Gastrocnemius medialis (tissue), 4 donors: ENCODE measurements at regions not wholly inside any gene's neighbourhood (a gene's known extent, or its start where the extent isn't known, plus 50 kb on each side); places are given as distances from the start of the nearest gene placed in this dataset.

Experiments
- ATAC-seq, 2 donors: fragments of 150-250 bp; one replicate each; pipeline ENCODE4 v1.9.1; 2016
- DNase-seq, 2 donors: peaks; one replicate each; pipeline ENCODE4 v3.0.0-alpha.2; 2019
- H3K27ac ChIP-seq, 4 donors: fragments of 200-600 bp; sonication (generic); 1 replicate in 1 of 4; 2 replicates in 3 of 4; pipeline ENCODE4 v1.5.1; 2016 to 2018; ENCODE audit warnings: mild to moderate bottlenecking in 2 of 4, moderate library complexity in 1 of 4
- H3K27me3 ChIP-seq, 3 donors: fragments of 200-600 bp; sonication (generic) in 2 of 3; 1 replicate in 1 of 3; 2 replicates in 2 of 3; pipeline versions ENCODE4 v1.5.1 to v1.6.0; 2016 to 2019; ENCODE audit warnings: mild to moderate bottlenecking in 1 of 3, moderate library complexity in 1 of 3
- H3K36me3 ChIP-seq, 2 donors: fragments of 200-600 bp; sonication (generic) in 1 of 2; one replicate each; pipeline ENCODE4 v1.5.1; 2017 to 2018
- H3K4me1 ChIP-seq, 2 donors: fragments of 200-600 bp; sonication (generic) in 1 of 2; one replicate each; pipeline ENCODE4 v1.5.1; 2016 to 2017; ENCODE audit warnings: mild to moderate bottlenecking in 2 of 2
- H3K4me3 ChIP-seq, 4 donors: fragments of 200-600 bp; sonication (generic) in 3 of 4; 1 replicate in 1 of 4; 2 replicates in 3 of 4; pipeline ENCODE4 v1.5.1; 2016 to 2019; ENCODE audit warnings: mild to moderate bottlenecking in 2 of 4
- H3K9me3 ChIP-seq, 3 donors: fragments of 200-600 bp; sonication (generic) in 2 of 3; 1 replicate in 1 of 3; 2 replicates in 2 of 3; pipeline ENCODE4 v1.5.1; 2016 to 2019
- POLR2A ChIP-seq, 2 donors: fragments of 450-650 bp; IDR thresholded peaks; one replicate each; pipeline ENCODE4 v1.6.1; 2017; ENCODE audit warnings: antibody characterized with exemption in 2 of 2, mild to moderate bottlenecking in 2 of 2, moderate library complexity in 2 of 2
- in situ Hi-C, 4 donors: fragments of 200-750 bp; cut with MboI; loops; one replicate each; pipeline versions ENCODE4 v1.15.0 to v1.8.0; 2017; ENCODE audit warnings: low sequenced_read_pairs in 4 of 4
- intact Hi-C: fragments of 100-400 bp; cut with DNase I; formaldehyde crosslinking; loops from one replicate; pipeline ENCODE4 v1.15.1; 2023; ENCODE audit warnings: low total_unique reads
- TF ChIP-seq, protein P1 (sequence below), 5 experiments: fragments of 450-650 bp in 3 of 5; fragments of 200-600 bp in 2 of 5; sonication (generic) in 2 of 5; IDR thresholded peaks in 4 of 5; conservative IDR thresholded peaks in 1 of 5; 1 replicate in 4 of 5; 2 replicates in 1 of 5; pipeline ENCODE4 v1.5.1; 2016 to 2019; ENCODE audit warnings: antibody characterized with exemption in 5 of 5, mild to moderate bottlenecking in 3 of 5, moderate library complexity in 3 of 5

DNA sequence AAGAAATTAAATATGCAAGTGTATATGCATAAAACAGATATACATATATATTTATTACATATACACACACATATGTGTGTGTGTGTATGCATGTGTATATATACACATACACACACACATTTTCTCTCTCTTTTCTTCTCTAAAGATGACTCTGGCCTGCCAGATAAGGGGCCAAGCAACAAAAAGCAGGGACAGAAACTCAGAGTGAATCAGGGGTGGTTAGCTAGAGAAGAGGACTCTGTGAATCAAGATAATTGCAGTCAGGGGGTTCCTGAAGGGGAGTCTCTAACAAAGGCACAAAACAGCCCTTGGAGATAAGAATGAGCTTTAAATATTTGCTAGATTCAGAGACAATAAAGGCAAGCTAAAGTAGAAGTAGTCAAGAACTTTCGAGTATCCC, 650.5 kb downstream of the UTRN start:
- H3K27me3 ChIP-seq, result no peaks in the 10 kb centered on the region
- no peak overlapping the region for H3K4me3 ChIP-seq
- intact Hi-C loops, result no loop called here
- DNase-seq (no peak), ATAC-seq (no peak)
- no peaks in the 10 kb centered on the region for H3K36me3 ChIP-seq
- TF ChIP-seq, protein P1, sequence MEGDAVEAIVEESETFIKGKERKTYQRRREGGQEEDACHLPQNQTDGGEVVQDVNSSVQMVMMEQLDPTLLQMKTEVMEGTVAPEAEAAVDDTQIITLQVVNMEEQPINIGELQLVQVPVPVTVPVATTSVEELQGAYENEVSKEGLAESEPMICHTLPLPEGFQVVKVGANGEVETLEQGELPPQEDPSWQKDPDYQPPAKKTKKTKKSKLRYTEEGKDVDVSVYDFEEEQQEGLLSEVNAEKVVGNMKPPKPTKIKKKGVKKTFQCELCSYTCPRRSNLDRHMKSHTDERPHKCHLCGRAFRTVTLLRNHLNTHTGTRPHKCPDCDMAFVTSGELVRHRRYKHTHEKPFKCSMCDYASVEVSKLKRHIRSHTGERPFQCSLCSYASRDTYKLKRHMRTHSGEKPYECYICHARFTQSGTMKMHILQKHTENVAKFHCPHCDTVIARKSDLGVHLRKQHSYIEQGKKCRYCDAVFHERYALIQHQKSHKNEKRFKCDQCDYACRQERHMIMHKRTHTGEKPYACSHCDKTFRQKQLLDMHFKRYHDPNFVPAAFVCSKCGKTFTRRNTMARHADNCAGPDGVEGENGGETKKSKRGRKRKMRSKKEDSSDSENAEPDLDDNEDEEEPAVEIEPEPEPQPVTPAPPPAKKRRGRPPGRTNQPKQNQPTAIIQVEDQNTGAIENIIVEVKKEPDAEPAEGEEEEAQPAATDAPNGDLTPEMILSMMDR (IDR thresholded peaks at IDR 0.05 in 4 of 5, conservative IDR thresholded peaks at IDR 0.05 in 1 of 5), result no peak
- no peak for TF ChIP-seq POLR2A (IDR thresholded peaks at IDR 0.05)
- H3K27ac ChIP-seq, result no peak overlapping the region
- no peaks in the 10 kb centered on the region for H3K9me3 ChIP-seq
- no peaks in the 10 kb centered on the region for H3K4me1 ChIP-seq
- in situ Hi-C loops, result loop anchor here in 1 of 4 donors (10.0 kb wide), 1 partner anchor 351 kb away; no protein-coding TSS in a partner anchor

DNA sequence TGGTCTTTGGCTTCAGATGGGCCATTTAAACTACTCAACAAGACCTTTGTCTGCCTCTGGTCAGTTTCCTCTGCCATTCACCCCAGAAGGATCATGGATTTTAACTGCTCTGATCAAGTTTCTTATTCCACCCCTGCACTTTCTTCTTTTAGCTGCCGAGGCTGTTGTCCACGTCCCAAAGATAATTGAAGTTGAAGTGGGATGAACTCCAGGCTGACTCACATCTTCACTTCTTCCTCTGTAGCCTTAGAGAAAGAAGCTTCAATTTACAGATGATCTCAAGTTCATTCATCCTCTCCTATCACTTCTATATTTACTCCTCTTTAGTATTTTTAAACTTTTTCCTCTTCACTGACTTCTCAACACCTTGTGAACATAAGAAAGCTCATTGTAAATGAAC, 651.6 kb downstream of the UTRN start:
- in situ Hi-C loops (loop anchor here in 1 of 4 donors (10.0 kb wide), 1 partner anchor 352 kb away; no protein-coding TSS in a partner anchor), intact Hi-C loops (no loop called here)
- no peaks in the 10 kb centered on the region for H3K27me3 ChIP-seq
- H3K36me3 ChIP-seq, result no peaks in the 10 kb centered on the region
- no peak overlapping the region for H3K27ac ChIP-seq
- ATAC-seq (no peak), DNase-seq (no peak)
- H3K9me3 ChIP-seq, result no peaks in the 10 kb centered on the region
- TF ChIP-seq POLR2A (IDR thresholded peaks at IDR 0.05), result no peak
- TF ChIP-seq, protein P1 (IDR thresholded peaks at IDR 0.05 in 4 of 5, conservative IDR thresholded peaks at IDR 0.05 in 1 of 5), result no peak
- H3K4me1 ChIP-seq, result no peaks in the 10 kb centered on the region
- no peak overlapping the region for H3K4me3 ChIP-seq

DNA sequence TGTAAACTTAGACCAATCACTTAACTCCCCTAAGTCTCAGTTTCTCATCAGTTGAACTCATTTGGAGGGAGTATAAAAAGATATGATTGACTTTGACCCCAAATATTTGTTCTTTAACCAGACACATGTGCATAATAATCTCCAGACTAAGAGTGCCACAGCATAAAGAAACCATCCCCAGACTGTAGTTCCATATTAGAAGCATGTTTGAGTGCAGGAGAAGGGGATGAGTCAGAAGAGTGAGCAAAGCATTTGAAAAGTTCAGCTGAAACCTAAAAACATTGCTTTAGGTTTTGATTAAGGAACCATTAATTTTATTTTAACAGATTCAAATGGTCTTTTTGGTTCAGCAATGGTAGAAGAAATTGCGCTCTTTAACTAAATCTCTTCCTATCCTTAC, 654.8 kb downstream of the UTRN start:
- intact Hi-C loops (no loop called here), in situ Hi-C loops (loop anchor here in 1 of 4 donors (10.0 kb wide), 1 partner anchor 355 kb away; no protein-coding TSS in a partner anchor)
- DNase-seq, result no peak
- ATAC-seq, result no peak
- TF ChIP-seq, protein P1 (IDR thresholded peaks at IDR 0.05 in 4 of 5, conservative IDR thresholded peaks at IDR 0.05 in 1 of 5), result no peak
- TF ChIP-seq POLR2A (IDR thresholded peaks at IDR 0.05), result no peak
- Histone ChIP-seq H3K9me3 (no peaks in the 10 kb centered on the region), H3K36me3 (no peaks in the 10 kb centered on the region), H3K4me3 (no peak overlapping the region), H3K4me1 (no peaks in the 10 kb centered on the region), H3K27ac (no peak overlapping the region), H3K27me3 (no peaks in the 10 kb centered on the region)

DNA sequence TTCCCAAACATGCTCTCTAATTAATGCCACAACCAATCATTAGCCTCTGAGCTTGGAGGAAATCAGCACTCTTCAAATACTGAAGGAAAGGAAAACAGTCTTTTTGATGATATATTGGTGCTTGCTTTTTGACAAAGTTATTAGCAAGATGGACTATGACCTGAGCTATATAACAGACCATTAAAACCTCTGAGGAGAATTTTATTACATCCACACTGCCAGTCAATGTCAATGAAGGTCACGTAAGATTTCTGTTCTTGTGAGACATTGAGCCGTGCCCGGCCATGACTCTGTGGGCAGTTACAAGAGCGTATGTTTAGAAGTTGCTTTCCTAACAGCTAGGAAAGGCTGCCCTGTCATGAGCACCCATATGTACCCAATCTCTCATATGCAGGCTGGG, 659.0 kb downstream of the UTRN start:
- TF ChIP-seq POLR2A (IDR thresholded peaks at IDR 0.05), result no peak
- TF ChIP-seq, protein P1 (IDR thresholded peaks at IDR 0.05 in 4 of 5, conservative IDR thresholded peaks at IDR 0.05 in 1 of 5), result no peak
- Histone ChIP-seq H3K4me1 (no peaks in the 10 kb centered on the region), H3K9me3 (no peaks in the 10 kb centered on the region), H3K27ac (no peak overlapping the region), H3K27me3 (no peaks in the 10 kb centered on the region), H3K36me3 (no peaks in the 10 kb centered on the region), H3K4me3 (no peak overlapping the region)
- DNase-seq (no peak), ATAC-seq (no peak)
- intact Hi-C loops, result no loop called here
- in situ Hi-C loops, result no loop called here

DNA sequence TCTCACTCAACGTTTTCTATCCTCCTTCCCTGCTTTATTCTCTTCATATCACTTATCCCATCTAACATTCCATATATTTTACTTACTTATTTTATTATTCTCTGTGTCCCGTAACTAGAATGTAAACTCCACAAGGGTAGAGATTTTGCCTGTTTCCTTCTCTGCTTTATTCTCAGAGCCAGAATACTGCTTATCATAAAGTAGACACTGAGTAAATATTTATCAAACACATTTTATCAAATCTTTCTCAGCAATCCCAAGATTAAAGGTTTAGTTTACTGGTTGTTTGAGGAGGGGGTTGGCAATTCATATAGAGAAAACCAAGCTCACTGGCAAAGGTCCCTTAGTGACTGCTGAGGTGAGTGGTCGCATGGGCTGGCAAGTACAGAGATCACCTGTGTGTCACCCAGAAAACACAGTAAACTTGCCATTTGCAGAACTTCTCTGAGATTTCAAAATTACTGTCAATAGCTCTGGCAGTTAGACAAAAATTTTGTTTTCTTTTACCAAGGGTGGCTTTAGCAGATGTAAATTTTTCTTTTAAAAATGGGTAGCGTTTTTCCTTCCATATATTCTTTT, 662.4 kb downstream of the UTRN start:
- Histone ChIP-seq H3K27me3 (no peaks in the 10 kb centered on the region), H3K27ac (no peak overlapping the region), H3K36me3 (no peaks in the 10 kb centered on the region), H3K9me3 (no peaks in the 10 kb centered on the region), H3K4me1 (no peaks in the 10 kb centered on the region), H3K4me3 (no peak overlapping the region)
- in situ Hi-C loops (no loop called here), intact Hi-C loops (no loop called here)
- ATAC-seq (no peak), DNase-seq (no peak)
- TF ChIP-seq, protein P1 (IDR thresholded peaks at IDR 0.05 in 4 of 5, conservative IDR thresholded peaks at IDR 0.05 in 1 of 5), result no peak
- no peak for TF ChIP-seq POLR2A (IDR thresholded peaks at IDR 0.05)
